Hematopoietic multipotent progenitor cell (in vitro differentiated cells): ENCODE measurements at regions not wholly inside any gene's neighbourhood (a gene's known extent, or its start where the extent isn't known, plus 50 kb on each side); places are given as distances from the start of the nearest gene placed in this dataset.

Experiments
- DNase-seq, 3 donors: peaks; one replicate each; pipeline ENCODE4 v3.0.0-alpha.2; 2011 to 2015; ENCODE audit warnings: low read depth in 2 of 3, low spot score in 2 of 3

DNA sequence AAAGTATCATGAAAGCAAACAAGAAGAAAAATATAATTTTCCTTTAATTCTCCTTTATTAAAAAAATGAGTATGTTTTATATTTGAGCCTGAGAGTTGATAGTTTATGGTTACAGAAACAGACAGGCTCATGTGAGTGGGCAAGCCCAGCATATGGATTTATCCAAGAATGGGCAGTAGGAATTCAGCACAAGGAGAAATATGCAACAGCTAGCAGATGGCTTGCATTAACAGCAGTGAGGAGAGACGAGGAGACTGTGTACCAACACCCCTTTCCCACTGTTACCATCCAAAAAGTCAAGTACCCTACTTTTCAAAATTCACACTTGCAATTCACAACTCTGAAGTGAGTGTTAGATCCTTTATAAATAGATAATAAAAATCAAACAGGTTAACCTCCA is 1760.2 kb upstream of the TENM3 start:
- no peak for DNase-seq

DNA sequence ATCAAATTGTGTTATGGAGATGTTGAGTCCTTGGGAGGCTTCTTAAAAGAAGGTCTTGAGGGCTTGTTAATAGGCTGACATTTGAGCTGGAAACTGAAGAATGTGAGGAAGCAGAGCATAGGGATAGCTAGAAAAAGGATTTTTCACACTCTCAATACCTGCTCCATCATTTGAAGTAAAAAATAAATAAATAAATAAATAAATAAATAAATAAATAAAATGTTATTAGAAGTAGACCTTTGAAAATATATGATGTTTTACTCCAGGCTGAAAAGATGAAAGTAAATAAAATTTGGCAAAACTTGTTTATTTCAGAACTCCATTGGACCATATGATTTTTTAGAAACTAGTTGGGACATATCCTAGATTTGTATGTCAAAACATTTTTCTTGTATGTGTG is 1757.8 kb upstream of the TENM3 start:
- DNase-seq = no peak

- no peak for DNase-seq
Measured at GRCh38 chr4:180486342-180486741, 1756.9 kb upstream of the TENM3 start.

- no peak for DNase-seq
Measured at GRCh38 chr4:180489787-180490186, 1753.4 kb upstream of the TENM3 start.

- DNase-seq = no peak
Measured at GRCh38 chr4:180491210-180491609, 1752.0 kb upstream of the TENM3 start.

DNA sequence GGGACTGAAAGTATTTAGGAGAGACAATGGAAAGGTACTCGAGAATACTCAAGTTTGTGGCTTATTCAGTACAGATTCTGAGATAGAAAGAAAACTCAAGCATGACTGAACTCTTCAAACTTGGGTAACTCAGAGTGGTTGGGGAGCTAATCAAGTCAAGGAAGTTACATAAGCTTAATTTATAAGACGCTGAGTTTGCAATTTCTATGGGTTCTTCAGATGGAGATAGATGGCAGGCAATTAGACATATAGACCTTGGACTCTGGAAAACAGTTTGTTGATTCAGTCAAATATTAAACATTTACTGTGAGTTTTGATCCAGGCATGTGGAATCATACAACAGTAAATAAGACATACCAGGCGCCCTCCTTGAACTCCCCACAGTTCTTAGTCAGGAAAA is 1749.9 kb upstream of the TENM3 start:
- DNase-seq = no peak

DNA sequence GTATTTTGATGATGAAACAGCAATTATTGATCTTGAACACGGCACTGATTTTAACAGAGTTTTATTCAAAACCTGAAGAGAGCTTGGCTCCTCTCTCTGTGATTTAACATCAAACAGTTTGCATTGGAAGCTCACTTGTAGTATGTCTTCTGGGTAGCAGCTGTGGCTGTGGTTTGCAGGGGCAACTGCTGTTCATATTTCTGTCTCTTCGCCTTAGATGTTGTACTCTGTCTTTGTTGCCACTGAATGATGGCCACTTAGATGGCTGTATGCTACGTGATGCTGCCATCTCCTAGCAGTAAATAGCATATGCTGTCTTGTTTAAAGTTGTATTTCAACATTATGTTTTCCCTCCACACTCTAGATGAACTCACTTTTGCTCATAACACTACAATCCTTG is 1743.0 kb upstream of the TENM3 start:
- DNase-seq = no peak

DNA sequence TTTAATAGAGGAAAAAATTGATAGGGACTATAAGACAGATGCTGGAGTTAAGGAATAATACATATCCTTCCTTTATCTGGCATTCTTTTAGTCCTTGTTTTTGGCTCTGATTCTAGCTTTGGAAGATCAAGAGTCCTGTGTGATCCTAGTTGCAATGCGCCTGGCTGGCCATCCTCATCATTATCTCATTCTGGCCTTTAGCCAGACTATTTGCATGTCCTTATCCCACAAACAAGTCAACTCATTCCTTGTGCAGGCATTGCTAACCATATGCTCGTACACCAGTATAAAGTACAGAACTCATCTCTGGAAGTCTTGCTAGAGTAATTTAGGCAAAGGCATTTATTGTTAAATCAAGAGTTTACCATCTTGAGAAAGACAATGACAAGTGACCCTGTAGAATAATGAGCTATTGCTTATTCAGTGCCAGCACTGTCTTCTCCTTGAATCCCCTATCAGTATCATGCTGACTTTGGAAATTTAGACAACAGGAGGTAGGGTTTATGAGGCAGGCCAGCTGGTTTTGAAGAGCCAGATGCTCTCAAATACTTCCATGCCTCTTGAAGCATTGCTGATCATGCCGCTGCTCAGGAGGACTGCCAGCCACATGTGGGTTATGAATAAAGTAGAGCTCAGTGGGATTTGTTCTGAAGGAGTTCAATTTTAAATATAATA is 1730.3 kb upstream of the TENM3 start:
- no peak for DNase-seq

GRCh38 chr4:180518906-180519305 is 1724.3 kb upstream of the TENM3 start:
- DNase-seq = no peak

DNA sequence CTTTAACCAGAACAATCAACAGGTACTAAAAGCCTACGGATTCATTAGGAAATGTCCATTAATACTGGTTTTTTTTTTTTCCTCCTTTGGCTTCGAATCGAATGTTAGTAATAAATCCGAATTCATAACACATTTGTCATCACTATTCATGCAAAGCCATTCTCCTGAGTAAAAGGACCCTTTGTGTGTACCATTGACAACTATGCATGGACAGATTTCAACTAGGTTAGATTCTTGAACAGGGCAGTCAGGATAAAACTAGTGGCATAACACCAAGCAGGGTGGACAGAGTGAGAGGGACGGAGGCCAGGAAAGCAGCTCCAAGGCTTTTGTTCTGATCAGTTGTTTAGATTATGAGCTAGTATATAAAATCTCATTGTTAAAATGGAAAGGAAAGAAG is 1722.0 kb upstream of the TENM3 start:
- DNase-seq = no peak

DNA sequence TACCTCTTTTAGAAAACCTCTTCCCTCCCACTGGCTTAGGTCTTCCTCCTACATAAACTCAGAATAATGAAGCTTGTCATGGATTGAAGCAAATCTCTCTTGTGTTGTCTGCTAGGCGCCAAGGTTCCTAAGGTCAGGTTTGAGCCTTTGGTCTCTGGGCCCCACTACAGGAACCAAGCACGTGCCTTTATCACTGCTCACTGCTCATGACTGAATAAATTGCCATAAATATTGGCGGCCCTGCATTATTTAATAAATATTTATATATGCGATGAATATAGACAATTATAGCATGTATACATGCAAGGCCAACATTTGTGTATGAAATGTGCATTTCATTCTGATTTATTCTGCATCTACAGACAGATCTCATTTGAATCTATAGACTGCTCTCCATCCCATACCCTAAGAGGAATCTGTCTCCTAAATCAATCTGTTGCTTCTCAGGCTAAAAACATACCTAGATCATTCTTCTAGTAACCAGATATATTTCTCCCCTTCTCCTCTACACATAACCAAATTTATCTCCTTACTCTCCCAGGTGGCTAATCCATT is 1717.6 kb upstream of the TENM3 start:
- no peak for DNase-seq

DNA sequence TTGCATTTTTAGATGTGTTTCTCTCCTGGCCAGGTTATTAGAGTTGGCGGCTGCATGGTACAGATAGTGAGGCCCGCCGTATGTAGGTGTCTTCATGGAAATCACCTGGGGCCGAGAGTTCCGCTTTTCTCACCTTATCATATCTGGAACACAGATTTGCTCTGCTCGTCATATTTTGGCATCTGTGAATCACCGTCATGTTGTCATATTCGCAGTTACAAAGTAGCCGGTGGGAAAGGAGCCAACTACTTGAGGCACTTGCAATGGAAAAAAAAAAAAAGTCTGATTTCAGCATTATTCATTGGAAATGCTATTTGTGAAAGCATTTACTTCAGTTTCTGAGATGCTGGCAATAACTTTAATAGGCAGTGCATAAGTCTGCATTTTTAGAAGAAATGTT is 1715.2 kb upstream of the TENM3 start:
- DNase-seq = no peak

GRCh38 chr4:180530787-180531186 is 1712.4 kb upstream of the TENM3 start:
- no peak for DNase-seq

DNA sequence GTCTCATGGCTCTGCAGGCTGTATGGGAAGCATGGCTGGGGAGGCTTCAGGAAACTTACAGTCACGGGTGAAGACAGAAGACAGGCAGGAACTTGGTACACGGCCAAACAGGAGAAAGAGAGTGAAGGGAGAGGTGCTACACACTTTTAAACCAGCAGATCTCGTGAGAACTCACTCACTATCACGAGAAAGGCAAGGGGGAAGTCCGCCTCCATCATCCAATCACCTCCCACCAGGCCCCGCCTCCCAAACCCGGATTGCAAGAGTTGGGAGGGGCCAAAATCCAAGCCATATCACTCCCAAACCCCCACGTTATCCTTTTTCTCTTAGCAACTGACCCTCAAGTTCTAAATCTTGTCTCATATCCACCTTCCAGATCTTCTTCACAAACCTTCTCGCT is 1710.5 kb upstream of the TENM3 start:
- DNase-seq = no peak

DNA sequence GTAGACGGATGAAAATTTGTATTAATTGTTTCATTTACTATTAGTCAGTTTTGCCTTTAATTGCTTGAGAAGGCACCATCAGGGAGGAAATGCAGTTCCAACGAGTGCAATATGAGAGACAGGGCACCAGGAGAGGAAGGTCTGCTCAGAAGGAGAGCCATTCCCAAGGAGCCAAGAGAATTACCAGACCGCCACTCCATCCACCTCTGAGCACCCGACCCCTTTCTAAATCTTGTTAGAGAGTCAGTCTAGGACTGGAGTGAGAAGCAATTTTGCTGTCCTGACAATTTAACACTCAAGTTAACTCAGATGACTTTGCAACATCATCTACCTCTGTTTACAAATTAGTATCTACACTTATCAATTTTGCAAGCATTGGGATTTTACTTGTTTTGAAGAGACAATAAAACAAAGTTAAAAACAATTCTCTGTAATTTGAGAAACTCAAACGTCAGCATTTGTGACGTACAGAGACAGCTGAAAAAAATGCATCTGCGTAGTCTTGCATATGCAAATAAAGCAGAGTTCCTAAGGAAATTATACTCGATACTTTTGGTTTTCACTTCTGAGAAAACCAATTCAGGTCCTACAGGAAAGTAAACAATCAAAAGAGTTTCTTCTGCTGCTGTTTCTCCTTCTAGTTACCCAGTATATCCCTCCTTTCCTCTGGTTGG is 1704.7 kb upstream of the TENM3 start:
- DNase-seq = no peak

GRCh38 chr4:180539284-180539683 is 1703.9 kb upstream of the TENM3 start:
- DNase-seq = no peak

DNA sequence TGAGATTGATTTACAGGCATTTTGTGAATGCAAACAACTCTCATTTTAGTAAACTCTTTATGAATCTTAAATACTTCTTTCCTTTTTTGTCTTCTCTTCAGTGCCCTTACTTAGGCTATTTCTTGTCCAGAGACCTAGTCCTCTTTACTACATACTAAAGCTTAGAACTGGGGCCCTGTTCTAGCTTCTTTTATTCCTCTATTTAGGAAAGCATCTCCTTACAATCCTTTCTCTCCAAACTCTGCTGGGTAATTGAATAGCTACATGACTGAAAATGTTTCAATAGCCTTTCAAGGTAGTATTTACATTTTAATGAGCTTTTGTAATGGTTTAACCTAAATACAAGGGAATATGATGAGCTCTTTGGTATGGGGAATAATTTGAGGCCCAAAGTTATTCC is 1701.5 kb upstream of the TENM3 start:
- no peak for DNase-seq

- peak in 2 of 3 donors; percentile 37 to 82 for DNase-seq
Measured at GRCh38 chr4:180542445-180543100, 1700.6 kb upstream of the TENM3 start.

DNA sequence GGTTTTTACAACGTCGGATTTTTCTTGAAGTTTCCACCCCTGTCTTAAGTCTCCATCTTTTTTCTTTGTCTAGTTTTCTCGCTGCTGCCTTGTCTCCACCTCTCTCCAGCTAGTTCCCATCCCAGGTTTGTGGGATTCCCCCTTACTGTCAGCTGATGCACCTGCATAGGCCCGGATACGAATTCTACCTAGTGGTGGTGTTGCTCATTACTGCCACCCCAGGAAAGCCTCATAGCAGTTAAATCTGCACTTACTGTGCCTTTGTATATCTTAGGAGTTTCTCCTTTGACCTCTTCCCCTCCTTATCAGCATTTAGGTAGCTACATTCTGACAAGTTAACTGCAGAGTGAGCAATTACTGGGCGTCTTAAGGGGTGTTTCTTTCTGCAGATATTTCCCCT is 1693.1 kb upstream of the TENM3 start:
- DNase-seq = no peak

- no peak for DNase-seq
Measured at GRCh38 chr4:180557348-180557747, 1685.9 kb upstream of the TENM3 start.

- DNase-seq = no peak
Measured at GRCh38 chr4:180557950-180558349, 1685.3 kb upstream of the TENM3 start.

GRCh38 chr4:180558427-180558826 is 1684.8 kb upstream of the TENM3 start:
- no peak for DNase-seq
